ENCODE measurements at regions not wholly inside any gene's neighbourhood (a gene's known extent, or its start where the extent isn't known, plus 50 kb on each side); places are given as distances from the start of the nearest gene placed in this dataset.

DNA sequence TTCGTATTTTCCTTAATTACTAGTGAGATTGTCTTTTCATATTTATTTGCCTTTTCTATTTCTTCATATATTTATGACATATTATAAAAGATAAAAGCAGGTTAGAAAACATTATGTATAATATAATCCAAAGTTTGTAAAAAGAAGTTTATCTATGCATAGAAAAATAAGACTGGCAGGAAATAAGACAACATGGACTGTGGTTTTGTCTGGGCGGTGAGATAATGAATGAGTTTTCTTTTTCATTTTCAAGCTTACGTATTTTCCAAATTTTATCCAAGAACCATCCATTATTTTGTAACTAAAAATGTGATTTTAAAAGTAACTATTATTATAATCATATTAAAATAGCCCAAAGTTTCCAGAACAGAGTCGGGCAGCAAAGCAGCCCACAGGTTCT lies 109.8 kb upstream of the MVB12B start:
- Histone ChIP-seq H3K9me3 (ENCODE audit: control extremely low read depth in 1 of 3, control insufficient read depth in 2 of 3, insufficient read depth in 1 of 3, low read length in 2 of 3) (peaks cover 4 to 18% (median 9%) of the 10 kb centered on the region in 3 donors), H3K4me3 (ENCODE audit: control extremely low read depth in 1 of 5, extremely low read depth in 1 of 5, insufficient read depth in 1 of 5, low read depth in 2 of 5, low read length in 4 of 5) (no peak overlapping the region), H3K4me1 (ENCODE audit: control insufficient read depth in 2 of 2, insufficient read depth in 2 of 2, low read length in 2 of 2) (no peaks in the 10 kb centered on the region), H3K9ac (ENCODE audit: low read length) (no peak overlapping the region), H3K79me2 (ENCODE audit: control insufficient read depth, insufficient read depth, low read length) (no peaks in the 10 kb centered on the region), H3K4me2 (replicated peaks; ENCODE audit: low read depth, low read length, poor library complexity, severe bottlenecking) (no peak overlapping the region), H3K36me3 (replicated peaks in 1 of 2; ENCODE audit: control extremely low read depth in 1 of 2, control insufficient read depth in 1 of 2, extremely low read depth in 1 of 2, insufficient read depth in 2 of 2, low read length in 1 of 2) (no peaks in the 10 kb centered on the region), H2AFZ (ENCODE audit: insufficient read depth, low read depth, low read length, poor library complexity, severe bottlenecking) (no peak overlapping the region), H4K20me1 (ENCODE audit: control insufficient read depth, insufficient read depth, low read length, poor library complexity, severe bottlenecking) (no peaks in the 10 kb centered on the region), H3K27me3 (replicated peaks in 1 of 4; ENCODE audit: control extremely low read depth in 1 of 4, control insufficient read depth in 3 of 4, insufficient read depth in 4 of 4, low read length in 3 of 4) (peaks cover 0 to 15% (median 5%) of the 10 kb centered on the region in 4 experiments), H3K27ac (ENCODE audit: low read length in 2 of 2) (no peak overlapping the region)
- no peaks in the 10 kb centered on the region for H3K4me1 Mint-ChIP-seq
- WGBS (ENCODE audit: insufficient coverage), result no CpG with 5 or more reads among the region's 4 CpGs
- no peak overlapping the region for H3K4me3 Mint-ChIP-seq
- H3K27me3 Mint-ChIP-seq, result peaks cover 52% of the 10 kb centered on the region
- POLR2A ChIA-PET, result no interaction called here
- intact Hi-C loops (cut with micrococcal nuclease), result no loop called here
- no peak for TF ChIP-seq CTCF (IDR thresholded peaks at IDR 0.05)
- TF ChIP-seq EZH2 (IDR thresholded peaks at IDR 0.05; ENCODE audit: borderline replicate concordance, insufficient read depth, low read depth, low read length, poor library complexity, severe bottlenecking), result no peak
- CTCF ChIA-PET, result no interaction called here
- ATAC-seq (ENCODE audit: low read depth) (no peak), DNase-seq (no peak)
- H3K27ac Mint-ChIP-seq, result no peak overlapping the region
- peaks cover 6% of the 10 kb centered on the region for H3K9me3 Mint-ChIP-seq (ENCODE audit: insufficient read depth)

DNA sequence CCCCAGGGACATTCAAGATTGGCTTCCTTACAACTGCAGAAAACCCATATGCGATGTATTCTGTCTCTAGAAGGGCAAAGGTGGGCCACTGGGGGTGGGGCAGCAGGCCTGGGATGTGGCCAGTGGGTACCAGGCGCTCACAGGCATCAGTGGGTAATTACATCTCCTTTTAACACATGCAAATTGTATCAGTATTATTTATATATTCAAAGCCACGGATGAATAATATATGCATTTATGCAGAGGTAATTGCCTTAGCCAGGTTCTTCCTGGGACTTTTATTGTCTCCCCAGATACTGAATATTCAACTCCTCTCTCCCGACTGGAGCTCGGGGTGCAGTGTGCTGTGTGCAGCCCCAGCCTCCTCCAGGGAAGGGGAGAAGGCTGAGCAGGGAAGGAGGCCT lies 109.4 kb upstream of the MVB12B start:
- no peak for TF ChIP-seq CTCF (IDR thresholded peaks at IDR 0.05)
- no peak for TF ChIP-seq EZH2 (IDR thresholded peaks at IDR 0.05; ENCODE audit: borderline replicate concordance, insufficient read depth, low read depth, low read length, poor library complexity, severe bottlenecking)
- H3K4me1 Mint-ChIP-seq, result peaks cover 2% of the 10 kb centered on the region
- no peak overlapping the region for H3K27ac Mint-ChIP-seq
- Histone ChIP-seq H3K4me3 (ENCODE audit: control extremely low read depth in 1 of 5, extremely low read depth in 1 of 5, insufficient read depth in 1 of 5, low read depth in 2 of 5, low read length in 4 of 5) (no peak overlapping the region), H3K4me1 (ENCODE audit: control insufficient read depth in 2 of 2, insufficient read depth in 2 of 2, low read length in 2 of 2) (peaks cover under 1 to 2% of the 10 kb centered on the region in 2 donors), H3K9me3 (ENCODE audit: control extremely low read depth in 1 of 3, control insufficient read depth in 2 of 3, insufficient read depth in 1 of 3, low read length in 2 of 3) (peaks cover 4 to 18% (median 11%) of the 10 kb centered on the region in 3 donors), H3K27me3 (replicated peaks in 1 of 4; ENCODE audit: control extremely low read depth in 1 of 4, control insufficient read depth in 3 of 4, insufficient read depth in 4 of 4, low read length in 3 of 4) (peaks cover 0 to 19% (median 8%) of the 10 kb centered on the region in 4 experiments), H3K27ac (ENCODE audit: low read length in 2 of 2) (no peak overlapping the region), H2AFZ (ENCODE audit: insufficient read depth, low read depth, low read length, poor library complexity, severe bottlenecking) (no peak overlapping the region), H3K79me2 (ENCODE audit: control insufficient read depth, insufficient read depth, low read length) (no peaks in the 10 kb centered on the region), H4K20me1 (ENCODE audit: control insufficient read depth, insufficient read depth, low read length, poor library complexity, severe bottlenecking) (no peaks in the 10 kb centered on the region), H3K36me3 (replicated peaks in 1 of 2; ENCODE audit: control extremely low read depth in 1 of 2, control insufficient read depth in 1 of 2, extremely low read depth in 1 of 2, insufficient read depth in 2 of 2, low read length in 1 of 2) (no peaks in the 10 kb centered on the region), H3K4me2 (replicated peaks; ENCODE audit: low read depth, low read length, poor library complexity, severe bottlenecking) (no peak overlapping the region), H3K9ac (ENCODE audit: low read length) (no peak overlapping the region)
- ChIA-PET CTCF (no interaction called here), POLR2A (no interaction called here)
- no CpG with 5 or more reads among the region's 5 CpGs for WGBS (ENCODE audit: insufficient coverage)
- no peak overlapping the region for H3K4me3 Mint-ChIP-seq
- DNase-seq (no peak), ATAC-seq (ENCODE audit: low read depth) (no peak)
- intact Hi-C loops (cut with micrococcal nuclease), result no loop called here
- peaks cover 6% of the 10 kb centered on the region for H3K9me3 Mint-ChIP-seq (ENCODE audit: insufficient read depth)
- peaks cover 56% of the 10 kb centered on the region for H3K27me3 Mint-ChIP-seq
